Neural crest cell (in vitro differentiated cells): ENCODE measurements at regions not wholly inside any gene's neighbourhood (a gene's known extent, or its start where the extent isn't known, plus 50 kb on each side); places are given as distances from the start of the nearest gene placed in this dataset.
A peak's percentile ranks its signal among the peaks of the same experiment; 100 is the strongest.

ENCODE experiments used
- DNase-seq: peaks from one replicate; pipeline ENCODE4 v3.0.0; 2021; ENCODE audit warnings: low read depth, mixed read lengths, low spot score
- H3K27ac Mint-ChIP-seq: one replicate; pipeline ENCODE4 v1.8.0; 2021; ENCODE audit warnings: mild to moderate bottlenecking, mixed read lengths; ENCODE audit not compliant: unreplicated experiment
- H3K27me3 Mint-ChIP-seq: 2 replicates; pipeline ENCODE4 v1.8.0; 2021; ENCODE audit warnings: low read depth, mild to moderate bottlenecking, mixed read lengths
- H3K36me3 Mint-ChIP-seq: 2 replicates; pipeline ENCODE4 v1.8.0; 2021; ENCODE audit warnings: low read depth, mild to moderate bottlenecking, mixed read lengths
- H3K4me1 Mint-ChIP-seq: 2 replicates; pipeline ENCODE4 v1.8.0; 2021; ENCODE audit warnings: mixed read lengths
- H3K4me3 Mint-ChIP-seq: one replicate; pipeline ENCODE4 v1.8.0; 2021; ENCODE audit warnings: mild to moderate bottlenecking, mixed read lengths
- H3K9me3 Mint-ChIP-seq: 2 replicates; pipeline ENCODE4 v1.8.0; 2021; ENCODE audit warnings: mixed read lengths
- TF ChIP-seq, protein P1 (sequence below): fragments of 200-600 bp; sonication (generic); conservative IDR thresholded peaks from 2 replicates; pipeline ENCODE4 v1.5.0; 2021; ENCODE audit warnings: antibody characterized with exemption, mild to moderate bottlenecking

DNA sequence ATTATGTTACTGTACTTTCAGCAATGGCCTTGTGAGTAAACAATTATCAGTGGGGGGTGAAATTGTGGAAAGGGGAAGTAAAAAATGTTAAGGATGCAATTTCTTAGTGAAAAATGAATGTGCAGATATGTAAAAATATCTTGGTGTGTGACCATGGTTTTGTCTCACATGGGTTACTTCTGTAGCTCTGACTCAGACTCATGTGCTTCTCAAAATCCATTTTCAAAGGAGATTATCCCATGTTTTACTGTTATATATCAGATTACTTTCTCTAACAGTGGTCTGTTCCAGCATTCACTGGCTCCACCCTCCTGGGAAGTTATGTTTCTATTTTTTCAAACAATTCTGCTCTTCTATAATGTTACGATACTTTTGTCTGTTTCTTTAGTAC lies 298.2 kb upstream of the COL3A1 start:
- no peak for DNase-seq
- Mint-ChIP-seq H3K27ac (no peak overlapping the region), H3K36me3 (no peaks in the 10 kb centered on the region), H3K27me3 (no peaks in the 10 kb centered on the region), H3K4me3 (no peak overlapping the region), H3K4me1 (no peaks in the 10 kb centered on the region), H3K9me3 (peaks cover 4% of the 10 kb centered on the region)
- TF ChIP-seq, protein P1, sequence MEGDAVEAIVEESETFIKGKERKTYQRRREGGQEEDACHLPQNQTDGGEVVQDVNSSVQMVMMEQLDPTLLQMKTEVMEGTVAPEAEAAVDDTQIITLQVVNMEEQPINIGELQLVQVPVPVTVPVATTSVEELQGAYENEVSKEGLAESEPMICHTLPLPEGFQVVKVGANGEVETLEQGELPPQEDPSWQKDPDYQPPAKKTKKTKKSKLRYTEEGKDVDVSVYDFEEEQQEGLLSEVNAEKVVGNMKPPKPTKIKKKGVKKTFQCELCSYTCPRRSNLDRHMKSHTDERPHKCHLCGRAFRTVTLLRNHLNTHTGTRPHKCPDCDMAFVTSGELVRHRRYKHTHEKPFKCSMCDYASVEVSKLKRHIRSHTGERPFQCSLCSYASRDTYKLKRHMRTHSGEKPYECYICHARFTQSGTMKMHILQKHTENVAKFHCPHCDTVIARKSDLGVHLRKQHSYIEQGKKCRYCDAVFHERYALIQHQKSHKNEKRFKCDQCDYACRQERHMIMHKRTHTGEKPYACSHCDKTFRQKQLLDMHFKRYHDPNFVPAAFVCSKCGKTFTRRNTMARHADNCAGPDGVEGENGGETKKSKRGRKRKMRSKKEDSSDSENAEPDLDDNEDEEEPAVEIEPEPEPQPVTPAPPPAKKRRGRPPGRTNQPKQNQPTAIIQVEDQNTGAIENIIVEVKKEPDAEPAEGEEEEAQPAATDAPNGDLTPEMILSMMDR, result no peak

DNA sequence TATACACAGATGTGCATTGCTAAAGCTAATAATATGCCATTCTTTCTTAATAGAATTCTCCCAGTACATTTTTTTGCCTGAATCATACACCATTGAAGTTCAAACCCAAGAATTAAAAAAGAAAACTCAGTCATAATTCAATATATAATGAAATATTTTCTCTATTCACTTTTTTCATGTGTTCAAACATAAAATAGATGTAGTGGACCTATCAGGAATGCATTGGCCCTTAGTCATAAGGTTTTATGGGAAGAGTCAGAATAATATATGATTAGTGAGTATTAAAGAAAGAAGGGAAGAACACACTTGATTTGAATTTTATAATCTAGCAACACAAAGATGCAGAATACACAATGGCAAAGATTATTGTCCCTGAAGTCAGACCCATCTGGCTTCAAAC lies 297.0 kb upstream of the COL3A1 start:
- TF ChIP-seq, protein P1, result no peak
- peaks cover 4% of the 10 kb centered on the region for H3K9me3 Mint-ChIP-seq
- H3K36me3 Mint-ChIP-seq, result no peaks in the 10 kb centered on the region
- no peak for DNase-seq
- no peak overlapping the region for H3K27ac Mint-ChIP-seq
- H3K27me3 Mint-ChIP-seq, result no peaks in the 10 kb centered on the region
- H3K4me1 Mint-ChIP-seq, result no peaks in the 10 kb centered on the region
- H3K4me3 Mint-ChIP-seq, result no peak overlapping the region

DNA sequence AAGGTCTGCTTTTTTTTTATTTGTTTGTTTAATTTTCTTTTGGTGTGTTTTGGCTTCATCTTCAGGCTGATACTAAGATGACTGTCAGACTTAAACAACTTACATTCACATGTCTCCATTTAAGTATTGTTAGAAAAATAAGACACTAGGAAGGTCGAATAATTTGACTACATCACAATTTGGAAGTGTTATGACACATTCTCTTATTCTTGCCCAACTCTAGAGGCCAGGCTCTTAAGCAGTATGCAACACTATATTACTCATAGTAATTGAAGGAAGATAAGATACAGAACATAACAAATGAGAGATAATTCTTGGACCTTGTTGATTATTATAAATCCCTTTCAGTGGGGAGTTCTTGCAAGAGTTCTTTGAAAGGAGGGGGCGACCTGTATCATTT lies 295.3 kb upstream of the COL3A1 start:
- Mint-ChIP-seq H3K27ac (no peak overlapping the region), H3K36me3 (peaks cover 3% of the 10 kb centered on the region), H3K9me3 (peaks cover 4% of the 10 kb centered on the region), H3K4me3 (no peak overlapping the region), H3K4me1 (no peaks in the 10 kb centered on the region), H3K27me3 (no peaks in the 10 kb centered on the region)
- DNase-seq, result no peak
- TF ChIP-seq, protein P1, result no peak

GRCh38 chr2:188682838-188683237 lies 291.3 kb upstream of the COL3A1 start:
- Mint-ChIP-seq H3K9me3 (peaks cover 4% of the 10 kb centered on the region), H3K27me3 (no peaks in the 10 kb centered on the region), H3K36me3 (peaks cover 3% of the 10 kb centered on the region), H3K27ac (no peak overlapping the region), H3K4me1 (no peaks in the 10 kb centered on the region), H3K4me3 (no peak overlapping the region)
- no peak for DNase-seq
- TF ChIP-seq, protein P1, result no peak

DNA sequence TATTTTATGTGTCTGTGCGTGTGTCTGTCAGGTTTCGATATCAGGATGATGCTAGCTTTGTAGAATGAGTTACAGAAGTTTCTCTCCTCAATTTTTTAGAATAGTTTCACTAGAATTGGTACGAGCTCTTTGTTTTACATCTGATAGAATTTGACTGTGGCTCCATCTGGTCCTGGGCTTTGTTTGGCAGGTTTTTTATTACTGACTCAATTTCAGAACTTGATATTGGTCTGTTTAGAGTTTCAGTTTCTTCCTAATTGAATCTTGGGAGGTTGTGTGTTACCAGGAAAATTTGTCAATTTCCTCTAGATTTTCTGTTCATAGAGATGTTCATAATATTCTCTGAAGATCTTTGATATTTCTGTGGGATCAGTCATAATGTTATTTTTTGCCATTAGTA lies 289.4 kb upstream of the COL3A1 start:
- H3K4me1 Mint-ChIP-seq, result no peaks in the 10 kb centered on the region

More for the DNA sequence above, 289.4 kb upstream of the COL3A1 start:
- Mint-ChIP-seq H3K4me3 (no peak overlapping the region), H3K27me3 (no peaks in the 10 kb centered on the region), H3K9me3 (peaks cover 4% of the 10 kb centered on the region), H3K27ac (peak overlapping the region; percentile 48), H3K36me3 (peaks cover 3% of the 10 kb centered on the region)
- TF ChIP-seq, protein P1, result no peak
- DNase-seq, result no peak
